ENCODE measurements at regions not wholly inside any gene's neighbourhood (a gene's known extent, or its start where the extent isn't known, plus 50 kb on each side); places are given as distances from the start of the nearest gene placed in this dataset.

DNA sequence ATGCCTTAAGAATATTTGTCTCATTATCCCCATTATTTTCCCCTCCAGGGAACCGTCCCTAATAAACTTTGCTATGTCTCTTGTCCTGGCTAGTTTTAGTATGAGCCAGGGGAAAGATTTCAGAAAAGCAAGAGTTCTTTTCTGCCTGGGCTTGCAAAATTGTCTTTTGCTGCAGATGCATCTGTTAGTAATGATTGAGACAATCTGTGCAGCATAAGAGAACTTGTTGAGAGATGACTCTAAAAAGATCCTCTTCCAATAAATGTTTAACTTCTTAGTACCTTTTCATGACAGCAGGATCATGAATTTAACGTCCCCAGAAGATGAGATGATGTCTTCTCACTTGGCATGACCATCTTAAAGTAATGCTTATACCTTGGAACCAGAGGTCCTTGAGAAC is 172.5 kb upstream of the CREB1 start:
- TF ChIP-seq EZH2phosphoT487 (IDR thresholded peaks at IDR 0.05; ENCODE audit: borderline replicate concordance): no peak
- TF ChIP-seq CTCF (conservative IDR thresholded peaks at IDR 0.05; ENCODE audit: low read length): no peak

Measured in Loucy (cell line).